Ishikawa (cell line): ENCODE measurements at regions not wholly inside any gene's neighbourhood (a gene's known extent, or its start where the extent isn't known, plus 50 kb on each side); places are given as distances from the start of the nearest gene placed in this dataset.

Experiments
- CEBPB ChIP-seq: IDR thresholded peaks from 2 replicates; pipeline ENCODE4 v1.6.1; 2012
- CREB1 ChIP-seq: IDR thresholded peaks from 2 replicates; pipeline ENCODE4 v1.6.1; 2012; ENCODE audit warnings: low read depth
- EGR1 ChIP-seq: IDR thresholded peaks from 2 replicates; pipeline ENCODE4 v1.6.1; 2012
- EP300 ChIP-seq: IDR thresholded peaks from 2 replicates; pipeline ENCODE4 v1.6.1; 2012; ENCODE audit warnings: borderline replicate concordance
- FOXM1 ChIP-seq: IDR thresholded peaks from 2 replicates; pipeline ENCODE4 v1.6.1; 2012; ENCODE audit warnings: low read depth, borderline replicate concordance
- MAX ChIP-seq: IDR thresholded peaks from 2 replicates; pipeline ENCODE4 v1.6.1; 2012
- NFIC ChIP-seq: IDR thresholded peaks from 2 replicates; pipeline ENCODE4 v1.6.1; 2012
- RAD21 ChIP-seq: IDR thresholded peaks from 2 replicates; pipeline ENCODE4 v1.6.1; 2012; ENCODE audit warnings: low read depth
- REST ChIP-seq: IDR thresholded peaks from 2 replicates; pipeline ENCODE4 v1.6.1; 2012; ENCODE audit warnings: low read depth, mild to moderate bottlenecking
- TAF1 ChIP-seq: IDR thresholded peaks from 2 replicates; pipeline ENCODE4 v1.6.1; 2012; ENCODE audit warnings: low read depth, mild to moderate bottlenecking
- TCF12 ChIP-seq: IDR thresholded peaks from 2 replicates; pipeline ENCODE4 v1.6.1; 2012; ENCODE audit warnings: low read depth
- TEAD4 ChIP-seq: IDR thresholded peaks from 2 replicates; pipeline ENCODE4 v1.6.1; 2012
- USF1 ChIP-seq: IDR thresholded peaks from 2 replicates; pipeline ENCODE4 v1.6.1; 2012
- YY1 ChIP-seq: IDR thresholded peaks from 2 replicates; pipeline ENCODE4 v1.6.1; 2012; ENCODE audit warnings: low read depth
- ZBTB7A ChIP-seq: IDR thresholded peaks from 2 replicates; pipeline ENCODE4 v1.6.1; 2012; ENCODE audit warnings: low read depth

- TF ChIP-seq EGR1: no peak
- TF ChIP-seq YY1: no peak
- no peak for TF ChIP-seq REST
- no peak for TF ChIP-seq MAX
- no peak for TF ChIP-seq TEAD4
- TF ChIP-seq FOXM1: no peak
- no peak for TF ChIP-seq CREB1
- TF ChIP-seq CEBPB: no peak
- TF ChIP-seq TAF1: no peak
- no peak for TF ChIP-seq EP300
- TF ChIP-seq USF1: no peak
- no peak for TF ChIP-seq RAD21
- TF ChIP-seq ZBTB7A: no peak
- TF ChIP-seq NFIC: no peak
- TF ChIP-seq TCF12: no peak
Measured at GRCh38 chr2:34388446-34388845, 789.3 kb upstream of the FAM98A start.

GRCh38 chr2:34387536-34387935 is 788.4 kb upstream of the FAM98A start:
- TF ChIP-seq MAX (no peak), TAF1 (no peak), YY1 (no peak), TEAD4 (no peak), TCF12 (no peak), CEBPB (no peak), FOXM1 (no peak), REST (no peak), USF1 (no peak), EP300 (no peak), CREB1 (no peak), RAD21 (no peak), ZBTB7A (no peak)

- TF ChIP-seq EP300 (no peak), YY1 (no peak), REST (no peak), CREB1 (no peak), CEBPB (no peak), TEAD4 (no peak), USF1 (no peak), NFIC (no peak), MAX (no peak), EGR1 (no peak), ZBTB7A (no peak), RAD21 (no peak), TCF12 (no peak)
Measured at GRCh38 chr2:34379586-34379985, 780.5 kb upstream of the FAM98A start.

- no peak for TF ChIP-seq TCF12
- TF ChIP-seq ZBTB7A: no peak
- no peak for TF ChIP-seq FOXM1
- TF ChIP-seq NFIC: no peak
- TF ChIP-seq EGR1: no peak
- TF ChIP-seq TAF1: no peak
- TF ChIP-seq EP300: no peak
- TF ChIP-seq YY1: no peak
- no peak for TF ChIP-seq RAD21
- TF ChIP-seq REST: no peak
- no peak for TF ChIP-seq CREB1
- TF ChIP-seq MAX: no peak
- TF ChIP-seq USF1: no peak
- no peak for TF ChIP-seq TEAD4
- no peak for TF ChIP-seq CEBPB
Measured at GRCh38 chr2:34373586-34374233, 774.6 kb upstream of the FAM98A start.
